Activated naive CD4-positive, alpha-beta T cell treated with anti-CD3 and anti-CD28 coated beads for 36 hours (primary cell): ENCODE measurements at regions not wholly inside any gene's neighbourhood (a gene's known extent, or its start where the extent isn't known, plus 50 kb on each side); places are given as distances from the start of the nearest gene placed in this dataset.
A peak's percentile ranks its signal among the peaks of the same experiment; 100 is the strongest.
"Not testable (repeated sequence)": the region's sequence is repeated elsewhere in the genome, so short reads cannot be mapped to it uniquely, and the experiment has no call there.

Source experiments
- CTCF ChIA-PET: fragments of 350-600 bp; sonication (Branson Sonifier 250); formaldehyde crosslinking; loops from one replicate; lab custom pipeline; 2021; ENCODE audit warnings: antibody characterized with exemption; lab: Charles Lee
- DNase-seq: peaks from one replicate; pipeline ENCODE4 v3.0.0-alpha.2; 2020
- H3K27ac Mint-ChIP-seq: one replicate; pipeline ENCODE4 v1.8.0; 2021; ENCODE audit warnings: mild to moderate bottlenecking, mixed read lengths
- H3K27me3 Mint-ChIP-seq: one replicate; pipeline ENCODE4 v1.8.0; 2021; ENCODE audit warnings: low read depth, mixed read lengths
- H3K36me3 Mint-ChIP-seq: one replicate; pipeline ENCODE4 v1.8.0; 2021; ENCODE audit warnings: low read depth, mixed read lengths
- H3K4me1 Mint-ChIP-seq: one replicate; pipeline ENCODE4 v1.8.0; 2021; ENCODE audit warnings: low read depth, mixed read lengths
- H3K4me3 Mint-ChIP-seq: one replicate; pipeline ENCODE4 v1.8.0; 2021; ENCODE audit warnings: mild to moderate bottlenecking, moderate library complexity, mixed read lengths
- H3K9me3 Mint-ChIP-seq: one replicate; pipeline ENCODE4 v1.8.0; 2021; ENCODE audit warnings: mixed read lengths
- intact Hi-C: fragments of 100-400 bp; cut with micrococcal nuclease; formaldehyde crosslinking; loops from one replicate; pipeline ENCODE4 v1.15.1; 2023

DNA sequence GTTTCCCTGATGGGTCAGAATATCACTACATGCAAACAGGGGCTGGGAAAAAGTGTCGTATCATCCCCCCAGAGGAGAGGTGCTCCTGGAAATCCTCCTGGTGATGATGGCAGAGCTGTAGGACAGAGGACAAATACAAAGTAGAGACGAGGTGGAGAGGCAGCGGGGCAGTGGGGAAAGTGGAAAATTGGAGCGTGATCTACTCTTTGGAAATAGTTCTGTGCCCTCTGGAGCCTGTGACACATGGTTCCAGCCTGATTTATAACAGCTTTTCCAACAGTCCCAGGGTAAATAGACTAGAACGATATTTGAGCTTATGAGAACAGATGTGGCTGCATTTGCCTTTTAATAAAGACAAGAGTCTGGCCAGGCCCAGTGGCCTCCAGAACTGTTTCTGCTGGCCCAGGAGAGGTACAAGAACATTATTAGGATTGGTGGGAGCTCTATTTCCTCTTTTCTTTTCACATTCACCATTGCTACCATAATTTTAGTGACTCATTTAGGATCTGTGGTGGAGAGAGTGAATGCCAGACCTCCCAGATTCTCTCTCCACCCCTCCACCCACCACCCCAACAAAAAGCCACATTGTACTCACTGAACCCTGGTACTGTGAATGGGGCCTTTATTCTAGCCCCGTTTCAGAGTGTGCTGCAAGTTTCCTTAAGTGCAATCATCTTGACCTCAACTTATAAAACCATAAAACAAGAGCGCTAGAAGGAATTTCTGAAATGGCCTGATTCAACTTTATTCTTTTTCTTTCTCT lies 78.3 kb downstream of the BTBD3 start:
- H3K9me3 Mint-ChIP-seq = no peaks in the 10 kb centered on the region
- no peaks in the 10 kb centered on the region for H3K4me1 Mint-ChIP-seq
- no peak overlapping the region for H3K4me3 Mint-ChIP-seq
- CTCF ChIA-PET = interaction anchor here (0.6 kb wide), 1 partner anchor 1643 kb away, joined by 3 read pairs; no protein-coding TSS in a partner anchor
- no peaks in the 10 kb centered on the region for H3K36me3 Mint-ChIP-seq
- DNase-seq = no peak
- H3K27me3 Mint-ChIP-seq = no peaks in the 10 kb centered on the region
- intact Hi-C loops = no loop called here
- H3K27ac Mint-ChIP-seq = no peak overlapping the region

DNA sequence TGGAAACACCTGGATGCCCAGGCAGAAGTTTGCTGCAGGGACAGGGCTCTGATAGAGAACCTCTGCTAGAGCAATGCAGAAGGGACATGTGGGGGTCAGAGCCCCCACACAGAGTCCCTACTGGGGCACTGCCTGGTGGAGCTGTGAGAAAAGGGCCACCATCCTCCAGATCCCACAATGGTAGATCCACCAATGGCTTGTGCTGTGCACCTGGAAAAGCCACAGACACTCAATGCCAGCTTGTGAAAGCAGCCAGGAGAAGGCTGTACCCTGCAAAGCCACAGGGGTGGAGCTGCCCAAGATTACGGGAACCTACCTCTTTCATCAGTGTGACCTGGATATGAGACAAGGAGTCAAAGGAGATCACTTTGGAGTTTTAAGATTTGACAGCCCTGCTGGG lies 87.1 kb downstream of the BTBD3 start:
- DNase-seq, H3K4me1 Mint-ChIP-seq, H3K4me3 Mint-ChIP-seq, CTCF ChIA-PET, H3K36me3 Mint-ChIP-seq, H3K27me3 Mint-ChIP-seq, H3K27ac Mint-ChIP-seq, H3K9me3 Mint-ChIP-seq, intact Hi-C loops: not testable (repeated sequence)

DNA sequence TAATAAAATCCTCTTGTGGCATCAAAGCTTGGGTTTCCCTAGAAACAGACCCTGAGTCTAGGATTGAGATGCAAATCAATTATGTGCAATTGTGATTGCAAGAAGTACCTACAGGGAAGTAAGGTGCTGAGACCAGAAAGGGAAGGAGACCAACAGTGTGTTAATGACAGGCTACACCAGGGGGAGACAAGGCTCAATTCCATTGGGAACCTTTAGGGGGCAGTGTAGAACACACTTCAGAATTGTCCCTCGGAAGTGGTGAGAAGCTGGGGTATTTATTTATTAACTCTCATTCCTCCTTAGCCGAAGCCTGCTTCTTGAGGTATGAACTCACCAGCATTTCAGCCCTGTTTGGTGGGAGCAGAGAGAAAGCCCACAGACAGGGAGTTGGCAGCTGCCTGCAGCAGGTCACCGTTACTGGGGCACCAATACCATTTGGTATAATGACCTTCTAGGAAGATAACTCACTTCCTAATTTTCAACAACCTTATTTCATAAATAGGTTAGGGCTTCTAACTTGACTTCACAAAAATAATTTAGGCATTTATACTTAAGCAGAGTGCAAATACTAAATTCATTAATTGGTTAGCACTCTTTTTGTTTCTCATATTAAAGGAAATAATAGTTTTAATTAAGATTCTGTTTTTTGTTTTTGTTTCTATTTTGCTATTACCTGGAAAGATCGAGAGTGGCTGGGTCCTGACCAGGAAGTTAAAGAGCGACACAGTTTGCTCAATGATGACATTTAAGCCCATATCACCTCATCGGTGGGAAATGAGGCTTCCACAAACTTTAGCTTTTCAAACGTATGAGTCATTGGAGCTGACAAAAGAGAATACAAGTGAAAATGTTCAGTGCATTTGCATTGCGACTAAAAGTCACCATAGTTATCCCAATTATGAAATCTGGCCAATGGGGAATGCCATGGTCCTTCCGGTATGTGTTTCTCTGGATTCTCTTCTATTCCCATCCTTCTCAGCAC lies 94.8 kb downstream of the BTBD3 start:
- CTCF ChIA-PET = interaction anchor here (0.7 to 1.4 kb wide), 3 partner anchors 15 to 551 kb away, joined by 3 to 4 read pairs (median 4); no protein-coding TSS in a partner anchor
- Mint-ChIP-seq H3K4me3 (no peak overlapping the region), H3K4me1 (peaks cover 2% of the 10 kb centered on the region), H3K9me3 (no peaks in the 10 kb centered on the region), H3K36me3 (no peaks in the 10 kb centered on the region), H3K27ac (no peak overlapping the region), H3K27me3 (peaks cover 2% of the 10 kb centered on the region)
- intact Hi-C loops = loop anchor here (5.0 kb wide), 2 partner anchors 335 to 1095 kb away; no protein-coding TSS in a partner anchor
- peak; percentile 39 for DNase-seq

DNA sequence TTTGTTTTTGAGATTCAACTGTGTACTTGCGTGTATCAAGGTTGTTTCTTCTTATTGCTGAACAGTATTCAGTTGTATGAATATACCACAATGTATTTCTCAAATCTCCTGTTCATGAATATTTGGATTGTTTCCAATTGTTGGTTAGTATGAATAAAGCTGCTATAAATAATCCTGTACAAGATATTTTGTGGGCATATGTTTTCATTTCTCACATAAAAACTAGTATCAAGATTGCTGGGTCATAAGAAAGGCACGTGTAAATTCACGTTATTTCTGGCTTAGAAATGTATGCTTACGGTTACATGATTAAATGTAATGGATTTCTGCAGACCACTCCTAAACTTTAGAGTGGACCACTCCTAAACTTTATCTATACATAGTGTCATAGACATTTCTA lies 96.6 kb downstream of the BTBD3 start:
- H3K27ac Mint-ChIP-seq = no peak overlapping the region
- H3K4me3 Mint-ChIP-seq = no peak overlapping the region
- intact Hi-C loops = loop anchor here (5.0 kb wide), 2 partner anchors 337 to 1093 kb away; no protein-coding TSS in a partner anchor
- no peak for DNase-seq
- no peaks in the 10 kb centered on the region for H3K36me3 Mint-ChIP-seq
- H3K27me3 Mint-ChIP-seq = peaks cover 2% of the 10 kb centered on the region
- H3K9me3 Mint-ChIP-seq = no peaks in the 10 kb centered on the region
- peaks cover 2% of the 10 kb centered on the region for H3K4me1 Mint-ChIP-seq
- CTCF ChIA-PET = no interaction called here

DNA sequence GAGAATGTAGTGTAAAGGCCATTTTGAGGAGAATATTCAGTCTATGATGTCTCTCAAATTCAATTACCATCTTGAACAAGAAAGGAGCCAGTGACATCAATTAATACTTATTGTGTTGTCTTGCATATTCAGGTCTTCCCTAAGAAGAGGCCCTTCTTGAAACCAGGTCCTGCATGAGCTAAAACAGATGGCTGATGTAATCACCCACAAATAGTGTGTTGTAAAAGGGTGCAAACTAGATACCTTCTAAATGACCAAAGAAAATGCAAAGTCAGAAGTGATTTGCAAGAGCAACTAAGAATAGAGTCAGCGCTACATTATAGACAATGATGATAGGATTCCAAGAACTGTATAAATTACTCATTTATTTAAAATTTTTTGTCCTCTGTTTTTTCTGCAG lies 97.0 kb downstream of the BTBD3 start:
- Mint-ChIP-seq H3K27me3 (peaks cover 2% of the 10 kb centered on the region), H3K27ac (no peak overlapping the region), H3K36me3 (no peaks in the 10 kb centered on the region), H3K4me1 (peaks cover 2% of the 10 kb centered on the region), H3K4me3 (no peak overlapping the region), H3K9me3 (no peaks in the 10 kb centered on the region)
- intact Hi-C loops = loop anchor here (5.0 kb wide), 2 partner anchors 337 to 1093 kb away; no protein-coding TSS in a partner anchor
- CTCF ChIA-PET = no interaction called here
- no peak for DNase-seq

DNA sequence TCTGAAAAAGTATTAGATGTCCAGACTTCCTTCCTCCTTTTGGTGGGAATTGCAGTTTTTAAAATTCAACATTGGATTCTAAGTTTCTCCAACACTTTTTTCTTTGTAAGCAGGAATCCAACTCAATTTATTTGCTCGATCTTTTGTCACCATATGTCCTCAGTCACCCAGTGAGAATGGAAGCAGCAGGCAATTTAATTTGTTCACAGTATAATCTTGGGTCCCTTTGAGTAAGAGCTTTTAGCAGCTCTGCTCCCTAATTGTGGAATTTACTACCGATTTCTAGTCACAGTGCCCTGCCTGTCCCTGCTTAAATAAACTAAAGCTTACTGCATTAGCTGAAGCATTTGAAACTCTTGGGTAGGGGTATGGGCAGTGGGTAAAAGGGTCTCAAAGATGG lies 98.6 kb downstream of the BTBD3 start:
- intact Hi-C loops = no loop called here
- H3K4me1 Mint-ChIP-seq = peaks cover 2% of the 10 kb centered on the region
- H3K36me3 Mint-ChIP-seq = no peaks in the 10 kb centered on the region
- DNase-seq = no peak
- no peaks in the 10 kb centered on the region for H3K9me3 Mint-ChIP-seq
- peaks cover 2% of the 10 kb centered on the region for H3K27me3 Mint-ChIP-seq
- H3K4me3 Mint-ChIP-seq = no peak overlapping the region
- no peak overlapping the region for H3K27ac Mint-ChIP-seq
- CTCF ChIA-PET = no interaction called here

DNA sequence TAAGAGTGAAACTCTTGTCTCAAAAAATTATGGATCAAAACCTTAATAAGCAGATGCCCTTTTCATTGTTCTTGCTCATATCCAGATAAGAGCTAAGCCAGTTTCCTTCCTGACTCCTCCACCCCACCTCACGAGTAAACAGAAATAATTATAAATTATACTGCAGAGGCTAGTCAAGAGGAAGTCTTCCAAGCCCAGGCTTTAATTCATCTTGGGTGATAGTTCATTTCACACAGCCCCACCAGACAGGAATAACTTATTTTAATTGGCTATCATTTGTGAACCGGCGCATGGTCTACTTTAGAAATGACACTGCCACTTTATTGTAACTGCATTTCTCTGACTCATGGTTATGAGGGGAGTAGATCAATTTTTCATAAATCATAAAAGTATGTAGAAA lies 102.0 kb downstream of the BTBD3 start:
- Mint-ChIP-seq H3K36me3 (no peaks in the 10 kb centered on the region), H3K9me3 (no peaks in the 10 kb centered on the region), H3K4me1 (no peaks in the 10 kb centered on the region), H3K27me3 (no peaks in the 10 kb centered on the region), H3K4me3 (no peak overlapping the region), H3K27ac (no peak overlapping the region)
- CTCF ChIA-PET = no interaction called here
- no peak for DNase-seq
- intact Hi-C loops = no loop called here

DNA sequence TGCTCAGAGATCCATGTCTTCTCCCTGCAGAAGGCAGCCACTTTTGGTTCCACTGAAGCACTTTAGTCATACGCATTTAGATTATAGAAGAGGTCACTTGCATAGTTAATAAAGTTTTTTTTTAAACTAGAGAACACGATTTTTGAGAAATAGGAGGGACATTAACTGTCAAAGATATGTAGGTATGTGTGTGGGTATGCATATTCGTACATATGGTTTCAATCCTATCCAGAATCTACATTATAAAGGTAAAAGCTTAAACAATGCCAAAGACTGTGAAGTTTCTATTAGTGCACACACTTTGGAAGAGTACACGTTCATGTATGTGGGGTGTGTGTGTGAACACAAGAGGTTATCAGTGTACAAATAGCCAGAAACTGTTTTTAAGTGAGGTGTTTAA lies 103.2 kb downstream of the BTBD3 start:
- Mint-ChIP-seq H3K4me3 (no peak overlapping the region), H3K4me1 (no peaks in the 10 kb centered on the region), H3K9me3 (no peaks in the 10 kb centered on the region), H3K27ac (no peak overlapping the region), H3K36me3 (no peaks in the 10 kb centered on the region), H3K27me3 (no peaks in the 10 kb centered on the region)
- CTCF ChIA-PET = no interaction called here
- intact Hi-C loops = no loop called here
- DNase-seq = no peak

DNA sequence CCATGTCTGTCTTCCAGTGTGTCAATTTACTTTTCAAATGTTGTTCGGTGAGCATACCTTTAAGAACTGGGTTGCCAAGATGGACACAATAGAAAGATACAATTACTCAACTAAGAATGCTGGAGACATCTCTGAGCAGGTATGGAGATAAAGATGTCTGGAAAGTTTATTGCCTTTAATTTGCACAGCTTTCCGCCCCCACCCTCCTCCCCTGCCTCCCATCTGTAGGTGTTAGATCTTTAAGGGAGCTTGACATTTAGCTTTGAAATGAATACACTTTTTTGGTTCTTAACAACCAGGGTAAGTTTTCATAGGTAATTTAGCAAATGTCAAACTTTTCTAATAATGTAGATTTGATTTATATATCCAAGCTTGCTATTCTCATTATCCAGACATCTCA lies 104.4 kb downstream of the BTBD3 start:
- H3K4me1 Mint-ChIP-seq = no peaks in the 10 kb centered on the region
- no peak overlapping the region for H3K4me3 Mint-ChIP-seq
- CTCF ChIA-PET = no interaction called here
- intact Hi-C loops = no loop called here
- H3K9me3 Mint-ChIP-seq = peaks cover 2% of the 10 kb centered on the region
- no peak overlapping the region for H3K27ac Mint-ChIP-seq
- no peaks in the 10 kb centered on the region for H3K36me3 Mint-ChIP-seq
- no peaks in the 10 kb centered on the region for H3K27me3 Mint-ChIP-seq
- DNase-seq = no peak

DNA sequence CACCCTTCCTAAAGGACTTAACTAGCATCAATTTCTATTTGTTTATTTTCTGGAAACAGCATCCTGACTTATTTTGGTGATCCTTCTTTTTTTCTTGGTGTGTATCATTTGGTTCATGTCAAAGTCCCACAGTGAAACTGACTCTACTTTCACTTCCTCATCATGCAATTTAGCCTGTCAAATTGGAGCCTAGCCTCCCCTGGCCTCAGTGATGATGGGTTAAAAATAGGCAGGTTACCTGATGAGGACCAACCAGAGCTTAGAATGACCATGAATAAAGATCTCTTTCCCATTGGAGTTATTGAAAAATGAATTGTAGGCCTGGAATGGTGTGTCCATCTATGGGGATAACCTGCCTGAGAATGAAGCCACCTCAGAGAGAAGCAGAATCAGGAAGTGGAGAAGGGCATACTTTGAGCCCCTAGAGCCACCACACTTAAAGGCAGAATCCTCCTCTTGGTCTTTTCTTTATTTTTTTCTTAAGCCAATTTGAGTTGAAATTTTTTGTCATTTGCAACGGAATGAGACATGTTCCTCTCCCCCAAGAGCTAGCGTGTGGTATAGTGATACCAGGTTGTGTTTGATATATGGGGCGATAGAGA lies 105.6 kb downstream of the BTBD3 start:
- H3K9me3 Mint-ChIP-seq = peaks cover 2% of the 10 kb centered on the region
- H3K27me3 Mint-ChIP-seq = no peaks in the 10 kb centered on the region
- no peak overlapping the region for H3K27ac Mint-ChIP-seq
- no peak for DNase-seq
- intact Hi-C loops = no loop called here
- no peak overlapping the region for H3K4me3 Mint-ChIP-seq
- H3K4me1 Mint-ChIP-seq = no peaks in the 10 kb centered on the region
- no peaks in the 10 kb centered on the region for H3K36me3 Mint-ChIP-seq
- CTCF ChIA-PET = no interaction called here

DNA sequence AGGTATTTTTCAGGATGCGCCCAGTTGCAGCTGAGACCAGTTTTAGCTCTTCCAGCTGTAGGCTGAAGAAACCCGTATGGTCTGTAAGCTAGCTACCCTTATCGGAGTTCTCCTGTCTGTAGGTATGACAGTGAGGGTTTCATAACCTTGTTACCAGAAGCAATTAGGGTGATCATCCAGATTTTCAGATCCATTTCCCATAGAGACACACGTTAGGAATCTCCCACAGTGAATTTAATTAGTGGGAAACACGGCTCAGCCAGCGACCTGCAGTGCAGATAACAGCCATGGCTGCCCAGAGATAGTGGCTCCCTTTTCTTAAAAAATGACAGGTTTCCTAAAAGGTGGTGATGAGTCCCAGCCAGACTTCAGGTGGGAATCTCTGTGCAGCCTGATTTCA lies 111.1 kb downstream of the BTBD3 start:
- Mint-ChIP-seq H3K36me3 (no peaks in the 10 kb centered on the region), H3K9me3 (peaks cover 2% of the 10 kb centered on the region), H3K27ac (no peak overlapping the region), H3K27me3 (no peaks in the 10 kb centered on the region), H3K4me3 (no peak overlapping the region), H3K4me1 (no peaks in the 10 kb centered on the region)
- DNase-seq = no peak
- intact Hi-C loops = no loop called here
- CTCF ChIA-PET = no interaction called here

DNA sequence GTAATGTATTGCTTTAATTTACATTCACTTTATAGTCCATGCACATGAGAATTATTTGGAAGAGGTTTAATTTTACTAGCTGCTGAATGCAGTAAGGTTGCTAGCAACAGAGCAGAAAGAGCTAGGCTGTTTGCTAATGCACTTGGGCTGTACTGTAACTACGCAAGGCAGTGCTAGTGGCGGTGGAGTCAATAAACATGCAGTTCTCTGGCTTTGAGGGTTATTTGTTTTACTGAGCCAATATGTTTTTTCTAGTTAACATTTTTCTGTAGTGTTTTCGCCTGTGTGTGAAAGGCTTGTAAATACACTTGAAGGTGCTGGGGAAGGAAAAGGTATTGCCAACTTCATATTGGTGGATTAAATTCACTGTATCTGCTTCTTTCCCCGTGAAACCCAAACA lies 112.8 kb downstream of the BTBD3 start:
- H3K36me3 Mint-ChIP-seq = no peaks in the 10 kb centered on the region
- DNase-seq = no peak
- H3K4me3 Mint-ChIP-seq = no peak overlapping the region
- no peak overlapping the region for H3K27ac Mint-ChIP-seq
- CTCF ChIA-PET = no interaction called here
- intact Hi-C loops = no loop called here
- no peaks in the 10 kb centered on the region for H3K4me1 Mint-ChIP-seq
- H3K27me3 Mint-ChIP-seq = no peaks in the 10 kb centered on the region
- H3K9me3 Mint-ChIP-seq = peaks cover 2% of the 10 kb centered on the region
